ENCODE measurements at regions not wholly inside any gene's neighbourhood (a gene's known extent, or its start where the extent isn't known, plus 50 kb on each side); places are given as distances from the start of the nearest gene placed in this dataset.

- H3K4me3 ChIP-seq (IDR thresholded peaks at IDR 0.05; ENCODE audit: insufficient read depth, low read depth, low read length) = no peak overlapping the region
- H2AFZ ChIP-seq (ENCODE audit: low read depth) = no peak overlapping the region
- H3K4me2 ChIP-seq = no peak overlapping the region
These were observed 70.9 kb upstream of the ST6GAL2 start for GRCh38 chr2:106956879-106957278.

GRCh38 chr2:106959975-106960682 lies 74.2 kb upstream of the ST6GAL2 start:
- Histone ChIP-seq H3K27ac (no peak overlapping the region), H3K79me2 (ENCODE audit: insufficient read depth, low read depth) (no peaks in the 10 kb centered on the region), H3K4me1 (ENCODE audit: low read depth, poor library complexity, severe bottlenecking) (no peaks in the 10 kb centered on the region), H3K36me3 (ENCODE audit: insufficient read depth) (no peaks in the 10 kb centered on the region), H2AFZ (ENCODE audit: low read depth) (no peak overlapping the region), H3K4me2 (no peak overlapping the region), H4K20me1 (ENCODE audit: insufficient read depth) (no peaks in the 10 kb centered on the region), H3K27me3 (ENCODE audit: insufficient read depth, low read depth) (no peaks in the 10 kb centered on the region), H3K9ac (no peak overlapping the region), H3K4me3 (IDR thresholded peaks at IDR 0.05; ENCODE audit: insufficient read depth, low read depth, low read length) (no peak overlapping the region)
- TF ChIP-seq, protein P1, sequence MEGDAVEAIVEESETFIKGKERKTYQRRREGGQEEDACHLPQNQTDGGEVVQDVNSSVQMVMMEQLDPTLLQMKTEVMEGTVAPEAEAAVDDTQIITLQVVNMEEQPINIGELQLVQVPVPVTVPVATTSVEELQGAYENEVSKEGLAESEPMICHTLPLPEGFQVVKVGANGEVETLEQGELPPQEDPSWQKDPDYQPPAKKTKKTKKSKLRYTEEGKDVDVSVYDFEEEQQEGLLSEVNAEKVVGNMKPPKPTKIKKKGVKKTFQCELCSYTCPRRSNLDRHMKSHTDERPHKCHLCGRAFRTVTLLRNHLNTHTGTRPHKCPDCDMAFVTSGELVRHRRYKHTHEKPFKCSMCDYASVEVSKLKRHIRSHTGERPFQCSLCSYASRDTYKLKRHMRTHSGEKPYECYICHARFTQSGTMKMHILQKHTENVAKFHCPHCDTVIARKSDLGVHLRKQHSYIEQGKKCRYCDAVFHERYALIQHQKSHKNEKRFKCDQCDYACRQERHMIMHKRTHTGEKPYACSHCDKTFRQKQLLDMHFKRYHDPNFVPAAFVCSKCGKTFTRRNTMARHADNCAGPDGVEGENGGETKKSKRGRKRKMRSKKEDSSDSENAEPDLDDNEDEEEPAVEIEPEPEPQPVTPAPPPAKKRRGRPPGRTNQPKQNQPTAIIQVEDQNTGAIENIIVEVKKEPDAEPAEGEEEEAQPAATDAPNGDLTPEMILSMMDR (conservative IDR thresholded peaks at IDR 0.05; ENCODE audit: low read depth, low read length) = no peak

More at GRCh38 chr2:106956879-106957278, 70.9 kb upstream of the ST6GAL2 start:
- no peaks in the 10 kb centered on the region for H3K4me1 ChIP-seq (ENCODE audit: low read depth, poor library complexity, severe bottlenecking)
- H3K79me2 ChIP-seq (ENCODE audit: insufficient read depth, low read depth) = no peaks in the 10 kb centered on the region
- no peak overlapping the region for H3K9ac ChIP-seq
- H3K27ac ChIP-seq = no peak overlapping the region
- no peaks in the 10 kb centered on the region for H4K20me1 ChIP-seq (ENCODE audit: insufficient read depth)
- TF ChIP-seq, protein P1 (conservative IDR thresholded peaks at IDR 0.05; ENCODE audit: low read depth, low read length) = no peak
- H3K27me3 ChIP-seq (ENCODE audit: insufficient read depth, low read depth) = no peaks in the 10 kb centered on the region
- no peaks in the 10 kb centered on the region for H3K36me3 ChIP-seq (ENCODE audit: insufficient read depth)

GRCh38 chr2:106960683-106961161 lies 74.8 kb upstream of the ST6GAL2 start:
- no peak overlapping the region for H3K27ac ChIP-seq
- TF ChIP-seq, protein P1 (conservative IDR thresholded peaks at IDR 0.05; ENCODE audit: low read depth, low read length) = no peak

GRCh38 chr2:106961328-106961727 lies 75.4 kb upstream of the ST6GAL2 start:
- Histone ChIP-seq H3K79me2 (ENCODE audit: insufficient read depth, low read depth) (no peaks in the 10 kb centered on the region), H3K27me3 (ENCODE audit: insufficient read depth, low read depth) (no peaks in the 10 kb centered on the region), H2AFZ (ENCODE audit: low read depth) (no peak overlapping the region), H3K36me3 (ENCODE audit: insufficient read depth) (no peaks in the 10 kb centered on the region), H4K20me1 (ENCODE audit: insufficient read depth) (no peaks in the 10 kb centered on the region), H3K4me1 (ENCODE audit: low read depth, poor library complexity, severe bottlenecking) (no peaks in the 10 kb centered on the region), H3K4me3 (IDR thresholded peaks at IDR 0.05; ENCODE audit: insufficient read depth, low read depth, low read length) (no peak overlapping the region), H3K9ac (no peak overlapping the region), H3K4me2 (no peak overlapping the region), H3K27ac (no peak overlapping the region)
- TF ChIP-seq, protein P1 (conservative IDR thresholded peaks at IDR 0.05; ENCODE audit: low read depth, low read length) = no peak

More at GRCh38 chr2:106960683-106961161, 74.8 kb upstream of the ST6GAL2 start:
- no peaks in the 10 kb centered on the region for H4K20me1 ChIP-seq (ENCODE audit: insufficient read depth)
- no peak overlapping the region for H3K4me3 ChIP-seq (IDR thresholded peaks at IDR 0.05; ENCODE audit: insufficient read depth, low read depth, low read length)
- no peaks in the 10 kb centered on the region for H3K27me3 ChIP-seq (ENCODE audit: insufficient read depth, low read depth)
- no peaks in the 10 kb centered on the region for H3K79me2 ChIP-seq (ENCODE audit: insufficient read depth, low read depth)
- H3K36me3 ChIP-seq (ENCODE audit: insufficient read depth) = no peaks in the 10 kb centered on the region
- H2AFZ ChIP-seq (ENCODE audit: low read depth) = no peak overlapping the region
- H3K9ac ChIP-seq = no peak overlapping the region
- H3K4me1 ChIP-seq (ENCODE audit: low read depth, poor library complexity, severe bottlenecking) = no peaks in the 10 kb centered on the region
- H3K4me2 ChIP-seq = no peak overlapping the region
